ENCODE measurements at regions not wholly inside any gene's neighbourhood (a gene's known extent, or its start where the extent isn't known, plus 50 kb on each side); places are given as distances from the start of the nearest gene placed in this dataset.
"Not testable (repeated sequence)": the region's sequence is repeated elsewhere in the genome, so short reads cannot be mapped to it uniquely, and the experiment has no call there.

GRCh38 chr6:93886416-93886815 is 467.1 kb upstream of the EPHA7 start:
- Mint-ChIP-seq H3K9me3 (no peaks in the 10 kb centered on the region), H3K4me1 (no peaks in the 10 kb centered on the region), H3K36me3 (ENCODE audit: low read depth) (no peaks in the 10 kb centered on the region), H3K4me3 (no peak overlapping the region), H3K27me3 (ENCODE audit: low read depth, poor library complexity) (no peaks in the 10 kb centered on the region), H3K27ac (no peak overlapping the region)
- no peak for TF ChIP-seq CTCF (IDR thresholded peaks at IDR 0.05)
- DNase-seq, result no peak

GRCh38 chr6:93859971-93860370 is 440.6 kb upstream of the EPHA7 start:
- Mint-ChIP-seq H3K36me3 (ENCODE audit: low read depth) (no peaks in the 10 kb centered on the region), H3K4me3 (peak overlapping the region; percentile 12)
- DNase-seq, result no peak

GRCh38 chr6:93858213-93858612 is 438.9 kb upstream of the EPHA7 start:
- TF ChIP-seq CTCF (IDR thresholded peaks at IDR 0.05), result no peak
- Mint-ChIP-seq H3K27me3 (ENCODE audit: low read depth, poor library complexity) (no peaks in the 10 kb centered on the region), H3K36me3 (ENCODE audit: low read depth) (no peaks in the 10 kb centered on the region), H3K27ac (no peak overlapping the region), H3K4me1 (peaks cover 5% of the 10 kb centered on the region), H3K9me3 (no peaks in the 10 kb centered on the region), H3K4me3 (no peak overlapping the region)
- DNase-seq, result no peak

More at GRCh38 chr6:93859971-93860370, 440.6 kb upstream of the EPHA7 start:
- H3K4me1 Mint-ChIP-seq, result peaks cover 5% of the 10 kb centered on the region
- no peak overlapping the region for H3K27ac Mint-ChIP-seq
- H3K9me3 Mint-ChIP-seq, result no peaks in the 10 kb centered on the region
- no peak for TF ChIP-seq CTCF (IDR thresholded peaks at IDR 0.05)
- H3K27me3 Mint-ChIP-seq (ENCODE audit: low read depth, poor library complexity), result no peaks in the 10 kb centered on the region

GRCh38 chr6:93849857-93850256 is 430.5 kb upstream of the EPHA7 start:
- Mint-ChIP-seq H3K27ac (peak overlapping the region; percentile 76), H3K27me3 (ENCODE audit: low read depth, poor library complexity) (no peaks in the 10 kb centered on the region), H3K9me3 (no peaks in the 10 kb centered on the region), H3K4me3 (no peak overlapping the region), H3K4me1 (peaks cover 17% of the 10 kb centered on the region), H3K36me3 (ENCODE audit: low read depth) (no peaks in the 10 kb centered on the region)
- no peak for DNase-seq
- TF ChIP-seq CTCF (IDR thresholded peaks at IDR 0.05), result no peak

GRCh38 chr6:93848031-93848742 is 428.8 kb upstream of the EPHA7 start:
- Mint-ChIP-seq H3K27ac (no peak overlapping the region), H3K4me3 (no peak overlapping the region), H3K9me3 (no peaks in the 10 kb centered on the region), H3K27me3 (ENCODE audit: low read depth, poor library complexity) (no peaks in the 10 kb centered on the region), H3K36me3 (ENCODE audit: low read depth) (no peaks in the 10 kb centered on the region), H3K4me1 (peaks cover 17% of the 10 kb centered on the region)
- no peak for TF ChIP-seq CTCF (IDR thresholded peaks at IDR 0.05)
- DNase-seq, result no peak

- Mint-ChIP-seq H3K36me3 (ENCODE audit: low read depth) (no peaks in the 10 kb centered on the region), H3K4me3 (no peak overlapping the region), H3K4me1 (no peaks in the 10 kb centered on the region), H3K27ac (no peak overlapping the region), H3K9me3 (no peaks in the 10 kb centered on the region), H3K27me3 (ENCODE audit: low read depth, poor library complexity) (no peaks in the 10 kb centered on the region)
- no peak for DNase-seq
- no peak for TF ChIP-seq CTCF (IDR thresholded peaks at IDR 0.05)
Observed at GRCh38 chr6:93842178-93842577, 422.8 kb upstream of the EPHA7 start.

GRCh38 chr6:93835451-93836145 is 416.2 kb upstream of the EPHA7 start:
- not testable (repeated sequence) for H3K27ac Mint-ChIP-seq; H3K36me3 Mint-ChIP-seq (ENCODE audit: low read depth); DNase-seq; H3K4me3 Mint-ChIP-seq
- peaks cover 18% of the 10 kb centered on the region for H3K9me3 Mint-ChIP-seq
- H3K27me3 Mint-ChIP-seq (ENCODE audit: low read depth, poor library complexity), result peaks cover 51% of the 10 kb centered on the region
- peaks cover 17% of the 10 kb centered on the region for H3K4me1 Mint-ChIP-seq

GRCh38 chr6:93835026-93835425 is 415.7 kb upstream of the EPHA7 start:
- peaks cover 18% of the 10 kb centered on the region for H3K9me3 Mint-ChIP-seq
- H3K27ac Mint-ChIP-seq; DNase-seq; H3K36me3 Mint-ChIP-seq (ENCODE audit: low read depth): not testable (repeated sequence)
- H3K4me3 Mint-ChIP-seq, result peak overlapping the region; percentile 15
- peaks cover 17% of the 10 kb centered on the region for H3K4me1 Mint-ChIP-seq
- peaks cover 53% of the 10 kb centered on the region for H3K27me3 Mint-ChIP-seq (ENCODE audit: low read depth, poor library complexity)
